Coronary artery (tissue), 2 donors: ENCODE measurements at regions not wholly inside any gene's neighbourhood (a gene's known extent, or its start where the extent isn't known, plus 50 kb on each side); places are given as distances from the start of the nearest gene placed in this dataset.
"Not testable (repeated sequence)": the region's sequence is repeated elsewhere in the genome, so short reads cannot be mapped to it uniquely, and the experiment has no call there.

Experiments
- DNase-seq: peaks from one replicate; pipeline ENCODE4 v3.0.0-alpha.2; 2017; ENCODE audit warnings: low spot score
- H3K27ac ChIP-seq, 2 donors: fragments of 200-600 bp; sonication (generic); one replicate each; pipeline ENCODE4 v1.5.1; 2016 to 2019
- H3K4me3 ChIP-seq: fragments of 200-600 bp; sonication (generic); 2 replicates; pipeline ENCODE4 v1.5.1; 2016; ENCODE audit warnings: mild to moderate bottlenecking, moderate library complexity
- TF ChIP-seq, protein P1 (sequence below): fragments of 200-600 bp; sonication (generic); IDR thresholded peaks from one replicate; pipeline ENCODE4 v1.5.1; 2019; ENCODE audit warnings: antibody characterized with exemption

DNA sequence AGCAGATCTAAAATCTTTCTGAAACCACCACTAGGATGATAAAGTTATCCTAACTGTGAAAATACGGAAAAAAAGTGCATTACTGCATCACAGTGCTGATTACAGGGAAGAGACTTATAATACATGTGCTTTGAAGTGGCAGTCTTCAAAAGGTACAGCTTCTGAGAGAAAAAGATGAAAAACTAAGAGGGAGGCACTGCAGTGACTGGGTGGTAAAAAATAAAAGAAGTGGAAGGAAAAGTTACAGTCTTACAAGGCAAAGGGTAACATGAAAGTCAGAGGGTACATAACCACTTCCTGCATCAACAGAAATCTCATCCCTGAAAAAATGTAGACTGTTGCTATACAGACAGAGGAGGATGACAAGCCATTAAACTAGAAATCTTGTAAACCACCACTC, 465.3 kb downstream of the ACTR3B start:
- Histone ChIP-seq H3K4me3 (no peak overlapping the region), H3K27ac (no peak overlapping the region)
- TF ChIP-seq, protein P1, sequence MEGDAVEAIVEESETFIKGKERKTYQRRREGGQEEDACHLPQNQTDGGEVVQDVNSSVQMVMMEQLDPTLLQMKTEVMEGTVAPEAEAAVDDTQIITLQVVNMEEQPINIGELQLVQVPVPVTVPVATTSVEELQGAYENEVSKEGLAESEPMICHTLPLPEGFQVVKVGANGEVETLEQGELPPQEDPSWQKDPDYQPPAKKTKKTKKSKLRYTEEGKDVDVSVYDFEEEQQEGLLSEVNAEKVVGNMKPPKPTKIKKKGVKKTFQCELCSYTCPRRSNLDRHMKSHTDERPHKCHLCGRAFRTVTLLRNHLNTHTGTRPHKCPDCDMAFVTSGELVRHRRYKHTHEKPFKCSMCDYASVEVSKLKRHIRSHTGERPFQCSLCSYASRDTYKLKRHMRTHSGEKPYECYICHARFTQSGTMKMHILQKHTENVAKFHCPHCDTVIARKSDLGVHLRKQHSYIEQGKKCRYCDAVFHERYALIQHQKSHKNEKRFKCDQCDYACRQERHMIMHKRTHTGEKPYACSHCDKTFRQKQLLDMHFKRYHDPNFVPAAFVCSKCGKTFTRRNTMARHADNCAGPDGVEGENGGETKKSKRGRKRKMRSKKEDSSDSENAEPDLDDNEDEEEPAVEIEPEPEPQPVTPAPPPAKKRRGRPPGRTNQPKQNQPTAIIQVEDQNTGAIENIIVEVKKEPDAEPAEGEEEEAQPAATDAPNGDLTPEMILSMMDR: no peak
- DNase-seq: no peak

DNA sequence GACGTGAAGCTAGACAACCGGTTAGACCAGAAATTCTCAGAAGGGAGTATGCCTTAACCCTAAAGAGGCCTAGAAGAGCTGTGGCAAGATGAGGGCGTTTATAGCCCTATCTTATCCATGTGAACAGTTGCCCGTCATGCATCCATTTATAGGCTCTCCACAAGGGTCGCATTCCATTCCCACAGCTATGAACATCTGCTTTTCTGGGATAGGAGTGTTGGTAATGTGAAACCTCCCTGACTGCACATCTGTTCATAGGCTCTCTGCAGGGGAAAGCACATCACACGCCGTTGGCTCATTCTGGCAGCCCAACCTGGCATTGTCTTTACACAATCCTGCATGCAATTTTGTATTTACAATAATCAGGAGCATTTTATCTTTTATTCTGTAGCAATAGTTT, 485.6 kb downstream of the ACTR3B start:
- H3K27ac ChIP-seq, DNase-seq, H3K4me3 ChIP-seq: not testable (repeated sequence)

DNA sequence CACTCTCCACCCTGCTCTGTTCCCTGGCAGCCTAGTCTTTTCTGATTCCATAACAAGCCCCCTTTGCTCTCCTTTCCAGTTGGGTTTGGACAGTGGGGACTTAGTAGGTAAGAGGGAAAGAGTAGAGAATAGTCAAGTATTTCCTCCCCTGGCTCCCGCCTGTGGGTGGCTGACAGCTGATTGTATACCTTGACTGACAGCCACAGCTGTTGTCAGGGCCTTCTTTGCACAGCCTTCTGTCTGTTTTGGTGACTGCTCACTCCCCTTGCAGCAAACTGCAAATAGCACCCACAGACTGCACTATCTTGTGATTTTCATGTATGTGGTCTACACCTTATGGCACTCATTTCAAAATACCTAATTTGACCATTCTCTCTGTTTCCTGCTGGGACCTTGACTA, 486.3 kb downstream of the ACTR3B start:
- TF ChIP-seq, protein P1: no peak
- no peak for DNase-seq
- no peak overlapping the region for H3K27ac ChIP-seq
- no peak overlapping the region for H3K4me3 ChIP-seq

DNA sequence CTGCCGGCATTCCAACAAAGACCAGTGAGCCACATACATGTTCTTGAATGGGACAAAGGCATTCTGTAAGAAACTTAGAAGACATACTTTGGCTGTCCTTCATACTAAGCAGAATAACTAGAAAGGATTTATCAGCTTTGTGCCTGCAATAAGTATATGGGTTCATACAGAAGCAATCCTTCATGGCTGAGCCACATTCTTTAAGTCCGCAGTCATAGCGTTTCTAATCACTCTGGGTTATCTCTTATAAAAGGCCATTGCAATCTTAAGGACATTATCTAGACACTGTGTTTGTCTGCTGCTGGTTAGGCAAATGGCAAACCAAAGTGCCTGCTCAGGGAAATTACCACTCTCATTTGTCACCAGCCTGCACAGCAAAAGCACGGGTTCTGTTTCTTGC, 488.4 kb downstream of the ACTR3B start:
- TF ChIP-seq, protein P1: no peak
- DNase-seq: no peak
- no peak overlapping the region for H3K4me3 ChIP-seq
- no peak overlapping the region for H3K27ac ChIP-seq

DNA sequence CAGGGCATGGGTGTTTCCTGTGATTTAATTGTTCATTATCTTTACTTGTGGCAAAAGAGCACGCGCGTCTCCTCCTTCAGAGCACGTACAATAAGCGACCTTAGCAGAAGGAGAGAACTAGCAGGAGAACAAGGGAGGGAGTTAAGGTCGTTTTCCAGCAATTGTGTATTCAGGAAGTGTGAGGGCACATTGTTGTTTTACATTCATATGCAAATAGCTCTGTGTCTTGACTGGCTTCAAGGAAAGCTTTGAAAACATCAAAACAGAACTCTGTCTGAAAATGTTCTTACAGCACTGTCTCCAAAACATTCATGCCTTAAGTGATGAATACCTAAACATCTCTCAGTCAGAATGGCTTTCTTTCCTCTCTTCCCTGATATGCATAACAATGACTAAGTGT, 499.1 kb downstream of the ACTR3B start:
- DNase-seq: no peak
- no peak overlapping the region for H3K27ac ChIP-seq
- TF ChIP-seq, protein P1: no peak
- no peak overlapping the region for H3K4me3 ChIP-seq

DNA sequence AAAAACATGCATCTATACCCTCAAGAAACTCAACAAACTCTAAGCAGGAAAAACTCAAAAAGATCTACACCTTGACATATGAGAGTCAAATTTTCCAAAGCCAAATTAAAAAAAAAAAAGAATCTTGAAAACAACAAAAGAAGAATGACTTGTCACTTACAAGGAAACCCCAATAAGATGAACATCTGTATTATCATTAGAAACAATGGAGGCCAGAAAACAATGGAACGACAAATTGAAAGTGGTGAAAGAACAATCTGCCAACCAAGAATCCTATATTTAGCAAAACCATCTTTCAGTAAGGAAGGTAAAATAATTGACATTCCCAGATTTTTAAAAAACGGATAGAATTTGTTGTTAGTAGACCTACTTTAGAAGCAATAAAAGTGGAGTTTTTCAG, 516.8 kb downstream of the ACTR3B start:
- H3K4me3 ChIP-seq: no peak overlapping the region
- TF ChIP-seq, protein P1: no peak
- DNase-seq: no peak
- H3K27ac ChIP-seq: no peak overlapping the region

DNA sequence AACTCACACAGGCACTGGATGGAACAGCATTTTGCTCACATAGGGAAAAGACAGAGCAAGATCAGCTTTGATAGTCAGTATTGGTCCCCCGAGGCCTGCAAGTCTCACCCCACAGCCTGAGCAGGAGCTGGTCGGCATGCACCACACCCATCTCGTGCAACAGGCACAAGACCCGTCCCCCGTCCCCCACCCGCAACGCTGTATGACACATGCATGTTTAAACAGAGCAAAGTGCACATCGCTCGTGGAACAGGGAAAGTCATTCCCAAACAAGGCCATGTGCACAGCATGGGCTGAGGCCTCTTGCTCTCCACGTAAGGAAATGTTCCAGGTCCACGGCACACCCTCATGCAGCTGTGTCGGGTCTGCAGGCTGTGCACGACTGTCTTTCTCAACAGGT, 527.2 kb downstream of the ACTR3B start:
- TF ChIP-seq, protein P1: no peak
- Histone ChIP-seq H3K4me3 (no peak overlapping the region), H3K27ac (no peak overlapping the region)
- DNase-seq: no peak

DNA sequence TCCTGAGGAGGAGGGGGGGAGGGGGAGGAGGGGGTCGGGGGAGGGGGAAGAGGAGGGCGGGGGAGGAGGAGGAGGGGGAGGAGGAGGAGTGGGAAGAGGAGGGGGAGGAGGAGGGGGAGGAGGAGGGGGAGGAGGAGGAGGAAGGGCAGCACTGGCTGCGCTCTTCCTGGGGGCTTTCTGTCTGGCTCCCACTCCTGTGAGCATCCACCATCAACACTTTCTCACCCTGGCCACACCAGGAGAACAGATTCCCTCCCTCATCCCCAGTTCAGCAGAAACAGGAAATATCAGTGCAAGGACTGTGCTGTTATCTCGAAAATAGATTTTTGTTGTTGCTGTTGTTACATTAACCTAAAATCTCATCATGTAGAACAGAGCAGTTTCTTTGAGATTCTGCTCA, 530.5 kb downstream of the ACTR3B start:
- TF ChIP-seq, protein P1: no peak
- H3K27ac ChIP-seq: no peak overlapping the region
- H3K4me3 ChIP-seq: no peak overlapping the region
- no peak for DNase-seq
